Prostate gland (tissue), 1 donor: ENCODE measurements at regions not wholly inside any gene's neighbourhood (a gene's known extent, or its start where the extent isn't known, plus 50 kb on each side); places are given as distances from the start of the nearest gene placed in this dataset.
"Not testable (repeated sequence)": the region's sequence is repeated elsewhere in the genome, so short reads cannot be mapped to it uniquely, and the experiment has no call there.

Experiments
- POLR2A ChIP-seq: fragments of 450-650 bp; IDR thresholded peaks from one replicate; pipeline ENCODE4 v1.6.1; 2016; ENCODE audit warnings: antibody characterized with exemption, mild to moderate bottlenecking
- POLR2AphosphoS5 ChIP-seq: sonication (generic); formaldehyde crosslinking; IDR thresholded peaks from one replicate; pipeline ENCODE4 v1.6.1; 2017; ENCODE audit warnings: antibody characterized with exemption

- TF ChIP-seq POLR2A, POLR2AphosphoS5: not testable (repeated sequence)
These were observed 344.3 kb upstream of the COL8A1 start for GRCh38 chr3:99294092-99294491.
